CD14-positive monocyte (primary cell): ENCODE measurements at regions not wholly inside any gene's neighbourhood (a gene's known extent, or its start where the extent isn't known, plus 50 kb on each side); places are given as distances from the start of the nearest gene placed in this dataset.
"Not testable (repeated sequence)": the region's sequence is repeated elsewhere in the genome, so short reads cannot be mapped to it uniquely, and the experiment has no call there.

ENCODE experiments used
- DNase-seq, 3 donors: peaks; one replicate each; pipeline ENCODE4 v3.0.0-alpha.2; 2011 to 2022
- H2AFZ ChIP-seq: 2 replicates; pipeline ENCODE4 v1.6.0; 2012; ENCODE audit warnings: mild to moderate bottlenecking, low read depth, low read length, inconsistent platforms; ENCODE audit not compliant: insufficient read depth, poor library complexity, severe bottlenecking
- H3K27ac ChIP-seq, 2 donors: 1 replicate in 1 of 2; 2 replicates in 1 of 2; pipeline ENCODE4 v1.5.1; 2012 to 2013; ENCODE audit warnings: low read length in 2 of 2, control low read depth in 1 of 2, inconsistent platforms in 1 of 2, low read depth in 1 of 2, mild to moderate bottlenecking in 1 of 2
- H3K27me3 ChIP-seq, 2 donors: one replicate each; pipeline versions ENCODE4 v1.6.0 to v1.6.1; 2011 to 2013; ENCODE audit warnings: low read length in 2 of 2; ENCODE audit not compliant: control insufficient read depth in 2 of 2, insufficient read depth in 2 of 2
- H3K36me3 ChIP-seq, 2 donors: replicated peaks in 1 of 2; 1 replicate in 1 of 2; 2 replicates in 1 of 2; pipeline versions ENCODE4 v1.5.1 to v1.6.1; 2012 to 2013; ENCODE audit warnings: low read length in 2 of 2, control low read depth in 1 of 2, inconsistent platforms in 1 of 2, mild to moderate bottlenecking in 1 of 2; ENCODE audit not compliant: insufficient read depth in 2 of 2, control insufficient read depth in 1 of 2
- H3K4me1 ChIP-seq, 2 donors: 1 replicate in 1 of 2; 2 replicates in 1 of 2; pipeline versions ENCODE4 v1.5.1 to v1.6.1; 2012 to 2013; ENCODE audit warnings: low read length in 2 of 2, control low read depth in 1 of 2, inconsistent platforms in 1 of 2, mild to moderate bottlenecking in 1 of 2, moderate library complexity in 1 of 2; ENCODE audit not compliant: insufficient read depth in 2 of 2, control insufficient read depth in 1 of 2
- H3K4me2 ChIP-seq: replicated peaks from 2 replicates; pipeline ENCODE3; 2012; ENCODE audit warnings: low read length, moderate library complexity, mild to moderate bottlenecking; ENCODE audit not compliant: poor library complexity, severe bottlenecking; ENCODE audit errors: extremely low read depth
- H3K4me3 ChIP-seq, 3 experiments: fragments of 200-600 bp in 1 of 3; sonication (generic) in 1 of 3; replicated peaks in 1 of 3; 1 replicate in 2 of 3; 2 replicates in 1 of 3; pipeline ENCODE4 v1.5.1; 2011 to 2013; ENCODE audit warnings: low read length in 3 of 3, mild to moderate bottlenecking in 3 of 3, control low read depth in 2 of 3, low read depth in 2 of 3, inconsistent platforms in 1 of 3, moderate library complexity in 1 of 3
- H3K79me2 ChIP-seq: 2 replicates; pipeline ENCODE4 v1.6.0; 2012; ENCODE audit warnings: mild to moderate bottlenecking, control low read depth, inconsistent platforms, low read length, moderate library complexity; ENCODE audit not compliant: insufficient read depth
- H3K9ac ChIP-seq: 2 replicates; pipeline ENCODE4 v1.6.0; 2017; ENCODE audit warnings: low read length, mild to moderate bottlenecking; ENCODE audit not compliant: insufficient read depth, poor library complexity, severe bottlenecking
- H3K9me3 ChIP-seq, 2 donors: replicated peaks in 1 of 2; 1 replicate in 1 of 2; 2 replicates in 1 of 2; pipeline versions ENCODE4 v1.5.1 to v1.6.1; 2012 to 2013; ENCODE audit warnings: low read length in 2 of 2, control low read depth in 1 of 2; ENCODE audit not compliant: control insufficient read depth in 1 of 2, insufficient read depth in 1 of 2
- H4K20me1 ChIP-seq: 2 replicates; pipeline ENCODE4 v1.6.0; 2012; ENCODE audit warnings: mild to moderate bottlenecking, low read length, control low read depth, moderate library complexity; ENCODE audit not compliant: insufficient read depth
- H3K27ac Mint-ChIP-seq, 7 donors: one replicate each; pipeline ENCODE4 v1.8.0; 2020; ENCODE audit warnings: mild to moderate bottlenecking in 7 of 7, mixed read lengths in 7 of 7, moderate library complexity in 6 of 7, inconsistent platforms in 2 of 7
- H3K27me3 Mint-ChIP-seq, 3 donors: one replicate each; pipeline ENCODE4 v1.8.0; 2021 to 2022; ENCODE audit warnings: low read depth in 3 of 3, mild to moderate bottlenecking in 3 of 3, mixed read lengths in 3 of 3, moderate library complexity in 3 of 3, inconsistent platforms in 1 of 3
- H3K36me3 Mint-ChIP-seq, 2 donors: one replicate each; pipeline ENCODE4 v1.8.0; 2020; ENCODE audit warnings: mixed read lengths in 2 of 2, inconsistent platforms in 1 of 2, mild to moderate bottlenecking in 1 of 2
- H3K4me1 Mint-ChIP-seq: one replicate; pipeline ENCODE4 v1.8.0; 2020; ENCODE audit warnings: mild to moderate bottlenecking, mixed read lengths
- H3K4me3 Mint-ChIP-seq, 2 donors: one replicate each; pipeline ENCODE4 v1.8.0; 2020; ENCODE audit warnings: mild to moderate bottlenecking in 2 of 2, mixed read lengths in 2 of 2, moderate library complexity in 1 of 2
- H3K9me3 Mint-ChIP-seq, 7 donors: one replicate each; pipeline ENCODE4 v1.8.0; 2020 to 2022; ENCODE audit warnings: mixed read lengths in 7 of 7, mild to moderate bottlenecking in 6 of 7, moderate library complexity in 6 of 7, inconsistent platforms in 2 of 7
- WGBS: methylation state at CpG from one replicate; pipeline ENCODE4 v1.1.5; 2013; ENCODE audit warnings: missing lambda C conversion rate; ENCODE audit not compliant: insufficient coverage; 5-methylcytosine and 5-hydroxymethylcytosine counted together
- intact Hi-C, 2 donors: fragments of 100-400 bp; cut with micrococcal nuclease; formaldehyde crosslinking; loops; one replicate each; pipeline versions ENCODE4 v1.15.0 to v1.15.1; 2023
- TF ChIP-seq, protein P1 (sequence below): fragments of 200-600 bp; IDR thresholded peaks from one replicate; pipeline ENCODE4 v1.8.0; 2022; ENCODE audit warnings: antibody characterized with exemption, mild to moderate bottlenecking

GRCh38 chr10:78443900-78444571 is 410.4 kb downstream of the RPS24 start:
- intact Hi-C loops = no loop called here
- Mint-ChIP-seq H3K4me1 (no peaks in the 10 kb centered on the region), H3K27ac (no peak overlapping the region), H3K36me3 (no peaks in the 10 kb centered on the region), H3K4me3 (no peak overlapping the region), H3K27me3 (peaks cover 0 to 4% (median 3%) of the 10 kb centered on the region in 3 donors), H3K9me3 (peaks cover 0 to 3% (median 0%) of the 10 kb centered on the region in 7 donors)
- Histone ChIP-seq H3K4me1 (no peaks in the 10 kb centered on the region), H3K4me2 (no peak overlapping the region), H3K4me3 (no peak overlapping the region), H3K27me3 (no peaks in the 10 kb centered on the region), H2AFZ (no peak overlapping the region), H3K27ac (no peak overlapping the region), H4K20me1 (no peaks in the 10 kb centered on the region), H3K36me3 (no peaks in the 10 kb centered on the region), H3K9ac (no peak overlapping the region), H3K79me2 (no peaks in the 10 kb centered on the region), H3K9me3 (no peaks in the 10 kb centered on the region)
- TF ChIP-seq, protein P1, sequence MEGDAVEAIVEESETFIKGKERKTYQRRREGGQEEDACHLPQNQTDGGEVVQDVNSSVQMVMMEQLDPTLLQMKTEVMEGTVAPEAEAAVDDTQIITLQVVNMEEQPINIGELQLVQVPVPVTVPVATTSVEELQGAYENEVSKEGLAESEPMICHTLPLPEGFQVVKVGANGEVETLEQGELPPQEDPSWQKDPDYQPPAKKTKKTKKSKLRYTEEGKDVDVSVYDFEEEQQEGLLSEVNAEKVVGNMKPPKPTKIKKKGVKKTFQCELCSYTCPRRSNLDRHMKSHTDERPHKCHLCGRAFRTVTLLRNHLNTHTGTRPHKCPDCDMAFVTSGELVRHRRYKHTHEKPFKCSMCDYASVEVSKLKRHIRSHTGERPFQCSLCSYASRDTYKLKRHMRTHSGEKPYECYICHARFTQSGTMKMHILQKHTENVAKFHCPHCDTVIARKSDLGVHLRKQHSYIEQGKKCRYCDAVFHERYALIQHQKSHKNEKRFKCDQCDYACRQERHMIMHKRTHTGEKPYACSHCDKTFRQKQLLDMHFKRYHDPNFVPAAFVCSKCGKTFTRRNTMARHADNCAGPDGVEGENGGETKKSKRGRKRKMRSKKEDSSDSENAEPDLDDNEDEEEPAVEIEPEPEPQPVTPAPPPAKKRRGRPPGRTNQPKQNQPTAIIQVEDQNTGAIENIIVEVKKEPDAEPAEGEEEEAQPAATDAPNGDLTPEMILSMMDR = no peak
- 95% methylated on average over 7 of the region's 11 CpGs for WGBS
- no peak for DNase-seq

DNA sequence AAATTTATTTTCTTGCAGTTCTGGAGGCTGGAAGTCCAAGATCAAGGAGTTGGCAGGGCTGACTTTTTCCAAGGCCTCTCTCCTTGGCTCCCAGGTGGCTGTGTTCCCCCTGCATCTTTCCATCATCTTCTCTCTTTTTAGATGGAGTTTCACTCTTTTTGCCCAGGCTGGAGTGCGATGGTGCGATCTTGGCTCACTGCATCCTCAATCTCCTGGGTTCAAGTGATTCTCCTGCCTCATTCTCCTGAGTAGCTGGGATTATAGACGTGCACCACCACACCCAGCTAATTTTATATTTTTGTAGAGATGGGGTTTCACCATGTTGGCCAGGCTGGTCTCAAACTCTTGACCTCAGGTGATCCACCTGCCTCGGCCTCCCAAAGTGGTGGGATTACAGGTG is 411.1 kb downstream of the RPS24 start:
- H3K9me3 Mint-ChIP-seq, H3K4me3 Mint-ChIP-seq, H2AFZ ChIP-seq, H3K27me3 ChIP-seq, DNase-seq, H3K4me2 ChIP-seq, H3K27ac Mint-ChIP-seq, H3K36me3 ChIP-seq, H3K9ac ChIP-seq, H3K79me2 ChIP-seq, intact Hi-C loops, H3K4me3 ChIP-seq, H4K20me1 ChIP-seq, H3K4me1 Mint-ChIP-seq, H3K27ac ChIP-seq, H3K4me1 ChIP-seq, H3K36me3 Mint-ChIP-seq, H3K27me3 Mint-ChIP-seq, H3K9me3 ChIP-seq: not testable (repeated sequence)
- no CpG with 5 or more reads among the region's 4 CpGs for WGBS
